DOHH2 (cell line): ENCODE measurements at regions not wholly inside any gene's neighbourhood (a gene's known extent, or its start where the extent isn't known, plus 50 kb on each side); places are given as distances from the start of the nearest gene placed in this dataset.

Experiments used
- EZH2phosphoT487 ChIP-seq: fragments of 200-600 bp; sonication (generic); IDR thresholded peaks from 2 replicates; pipeline ENCODE4 v1.6.1; 2017; ENCODE audit warnings: borderline replicate concordance, mild to moderate bottlenecking, antibody characterized with exemption, low read length, moderate library complexity, mixed read lengths
- TF ChIP-seq, protein P1 (sequence below): fragments of 200-600 bp; sonication (generic); IDR thresholded peaks from one replicate; pipeline ENCODE4 v1.5.1; 2014; ENCODE audit warnings: antibody characterized with exemption, mild to moderate bottlenecking, low read depth, low read length; ENCODE audit not compliant: poor library complexity, severe bottlenecking

DNA sequence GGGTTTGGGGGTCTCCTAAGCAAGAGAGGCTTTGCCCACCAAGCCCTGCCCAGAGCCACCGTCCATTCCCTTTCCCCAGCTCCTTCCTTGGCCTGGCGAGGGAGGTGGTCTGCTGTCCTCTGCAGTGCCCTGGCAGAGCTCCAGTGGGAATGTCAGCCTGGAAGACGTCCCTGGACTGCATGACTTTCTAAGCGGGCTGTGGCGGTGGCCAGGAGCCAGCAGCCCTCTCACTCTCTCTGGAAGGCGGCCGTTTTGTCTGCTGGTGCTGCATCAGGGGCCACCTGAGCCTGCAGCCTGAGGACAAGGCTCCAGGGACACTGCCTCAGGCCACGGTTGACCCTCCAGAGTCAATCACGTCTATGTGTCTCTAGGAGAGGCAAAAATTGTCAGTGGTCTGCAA, 271.0 kb downstream of the SKAP2 start:
- TF ChIP-seq, protein P1, sequence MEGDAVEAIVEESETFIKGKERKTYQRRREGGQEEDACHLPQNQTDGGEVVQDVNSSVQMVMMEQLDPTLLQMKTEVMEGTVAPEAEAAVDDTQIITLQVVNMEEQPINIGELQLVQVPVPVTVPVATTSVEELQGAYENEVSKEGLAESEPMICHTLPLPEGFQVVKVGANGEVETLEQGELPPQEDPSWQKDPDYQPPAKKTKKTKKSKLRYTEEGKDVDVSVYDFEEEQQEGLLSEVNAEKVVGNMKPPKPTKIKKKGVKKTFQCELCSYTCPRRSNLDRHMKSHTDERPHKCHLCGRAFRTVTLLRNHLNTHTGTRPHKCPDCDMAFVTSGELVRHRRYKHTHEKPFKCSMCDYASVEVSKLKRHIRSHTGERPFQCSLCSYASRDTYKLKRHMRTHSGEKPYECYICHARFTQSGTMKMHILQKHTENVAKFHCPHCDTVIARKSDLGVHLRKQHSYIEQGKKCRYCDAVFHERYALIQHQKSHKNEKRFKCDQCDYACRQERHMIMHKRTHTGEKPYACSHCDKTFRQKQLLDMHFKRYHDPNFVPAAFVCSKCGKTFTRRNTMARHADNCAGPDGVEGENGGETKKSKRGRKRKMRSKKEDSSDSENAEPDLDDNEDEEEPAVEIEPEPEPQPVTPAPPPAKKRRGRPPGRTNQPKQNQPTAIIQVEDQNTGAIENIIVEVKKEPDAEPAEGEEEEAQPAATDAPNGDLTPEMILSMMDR = no peak
- TF ChIP-seq EZH2phosphoT487 = no peak
